ENCODE measurements at regions not wholly inside any gene's neighbourhood (a gene's known extent, or its start where the extent isn't known, plus 50 kb on each side); places are given as distances from the start of the nearest gene placed in this dataset.

DNA sequence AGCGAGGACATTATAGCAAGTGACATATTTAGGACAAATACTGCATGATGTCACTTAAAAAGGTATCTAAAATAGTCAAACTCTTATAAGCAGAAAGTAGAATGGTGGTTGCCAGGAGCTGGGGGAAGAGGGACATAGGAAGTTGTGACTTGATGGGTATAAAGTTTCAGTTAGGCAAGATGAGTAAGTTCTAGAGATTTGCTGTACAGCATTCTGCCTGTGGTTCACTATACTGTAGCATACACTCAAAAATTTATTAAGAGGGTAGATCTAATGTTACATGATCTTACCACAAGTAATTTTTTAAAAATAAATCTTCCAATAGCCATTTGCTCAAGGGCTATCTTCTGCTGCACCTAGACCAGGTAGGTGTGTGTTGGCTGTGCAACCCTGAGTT, 78.1 kb upstream of the NPAS2 start:
- TF ChIP-seq CTCF (IDR thresholded peaks at IDR 0.05): no peak
- TF ChIP-seq POLR2A (IDR thresholded peaks at IDR 0.05): no peak

Measured in Peyer's patch (tissue), 4 donors.